Glomerular visceral epithelial cell (primary cell): ENCODE measurements at regions not wholly inside any gene's neighbourhood (a gene's known extent, or its start where the extent isn't known, plus 50 kb on each side); places are given as distances from the start of the nearest gene placed in this dataset.

Experiments used
- DNase-seq: peaks from one replicate; pipeline ENCODE4 v3.0.0-alpha.2; 2016; ENCODE audit errors: extremely low spot score

DNA sequence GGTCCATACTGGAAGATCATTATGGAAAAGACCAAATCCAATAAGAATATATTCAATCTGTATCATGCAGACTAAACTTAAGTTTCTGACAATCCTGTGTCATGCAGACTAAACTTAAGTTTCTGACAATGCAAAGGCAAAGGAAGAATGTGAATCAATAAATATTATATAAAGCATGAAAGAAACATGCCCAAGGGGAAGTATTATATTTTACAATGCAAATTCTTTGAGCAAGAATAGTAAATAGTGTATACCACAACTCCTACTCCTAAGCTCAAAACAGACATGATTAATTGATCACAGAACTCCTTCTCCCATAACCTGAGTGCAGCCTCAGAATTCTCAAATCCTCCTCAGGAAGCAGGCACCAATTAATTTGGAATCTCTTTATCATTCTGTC lies 71.3 kb upstream of the BDNF start:
- no peak for DNase-seq

DNA sequence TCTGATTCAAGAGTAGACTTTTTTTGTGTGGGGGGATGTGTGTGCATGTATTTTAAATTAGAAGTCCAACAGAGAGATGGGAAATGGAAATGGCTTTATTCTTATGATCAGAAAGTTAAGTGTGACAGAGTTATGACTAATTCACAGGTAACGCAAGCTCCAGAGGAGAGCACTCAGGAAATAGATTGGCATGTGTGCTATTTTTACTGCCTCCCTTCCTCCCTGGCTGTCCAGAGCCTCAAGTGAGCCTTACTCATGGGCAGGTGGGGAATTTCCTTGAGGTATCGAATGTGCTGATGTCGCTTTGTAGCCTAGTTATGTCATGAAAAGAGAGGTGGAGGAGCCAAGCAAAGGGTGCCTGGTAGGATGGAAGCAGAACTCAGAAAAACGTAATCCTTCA lies 70.3 kb upstream of the BDNF start:
- peak; percentile 63 for DNase-seq

DNA sequence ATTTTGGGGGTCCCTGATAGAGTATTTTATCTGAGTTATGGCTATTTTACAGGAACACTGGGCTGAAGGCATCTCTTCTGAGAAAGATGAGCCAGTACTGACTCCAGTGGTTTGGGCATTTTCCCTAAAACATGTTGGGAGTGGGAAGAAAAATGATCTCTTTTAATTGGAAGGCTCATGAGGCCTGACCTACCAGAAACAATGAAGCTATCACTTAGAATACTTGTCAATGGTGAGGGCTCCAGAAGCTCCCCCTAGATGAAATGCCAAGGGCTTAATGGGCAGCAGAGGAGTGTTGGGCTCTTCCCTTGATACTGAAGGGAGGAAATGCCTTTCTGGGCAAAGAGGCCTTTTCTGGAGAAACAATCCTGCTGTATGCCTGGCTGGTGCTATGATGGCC lies 63.5 kb upstream of the BDNF start:
- DNase-seq = no peak

DNA sequence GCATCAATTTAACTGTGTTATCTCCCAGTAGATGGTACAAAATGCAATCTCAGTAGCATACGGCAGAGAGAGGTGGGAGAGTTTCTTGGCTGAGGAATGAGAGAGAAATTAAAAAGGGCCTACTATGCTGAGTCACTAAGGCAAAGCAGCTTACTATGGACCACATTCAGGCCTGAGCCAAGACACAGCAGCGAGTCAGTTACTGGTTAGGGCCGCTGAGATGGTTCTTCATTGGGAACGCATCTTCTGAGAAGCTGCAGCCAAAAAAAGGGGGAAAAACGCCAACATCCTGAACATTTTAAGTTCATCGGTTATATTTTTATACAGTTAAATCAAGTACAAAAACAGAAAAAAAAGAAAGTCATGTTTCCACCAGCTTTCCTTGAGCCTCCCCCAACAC lies 61.1 kb upstream of the BDNF start:
- DNase-seq = no peak

DNA sequence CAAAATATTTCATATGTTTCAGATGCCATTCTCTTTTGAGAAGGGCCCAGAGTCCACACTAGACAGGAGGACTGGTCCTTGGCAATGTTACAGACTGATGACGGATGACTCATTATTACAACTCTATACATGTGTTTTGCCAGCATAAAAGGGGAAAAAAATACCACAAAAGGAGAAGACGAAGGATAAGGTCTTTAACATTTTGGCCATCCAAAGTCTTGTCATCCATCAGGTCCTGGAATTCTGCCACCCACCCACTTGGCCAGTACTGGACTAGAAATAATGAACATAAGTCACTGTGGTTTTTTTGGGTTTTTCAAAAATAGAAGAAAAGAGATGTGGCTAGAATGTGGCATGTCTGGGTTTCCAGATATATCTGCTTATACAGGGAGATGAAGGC lies 57.7 kb upstream of the BDNF start:
- peak; percentile 66 for DNase-seq

DNA sequence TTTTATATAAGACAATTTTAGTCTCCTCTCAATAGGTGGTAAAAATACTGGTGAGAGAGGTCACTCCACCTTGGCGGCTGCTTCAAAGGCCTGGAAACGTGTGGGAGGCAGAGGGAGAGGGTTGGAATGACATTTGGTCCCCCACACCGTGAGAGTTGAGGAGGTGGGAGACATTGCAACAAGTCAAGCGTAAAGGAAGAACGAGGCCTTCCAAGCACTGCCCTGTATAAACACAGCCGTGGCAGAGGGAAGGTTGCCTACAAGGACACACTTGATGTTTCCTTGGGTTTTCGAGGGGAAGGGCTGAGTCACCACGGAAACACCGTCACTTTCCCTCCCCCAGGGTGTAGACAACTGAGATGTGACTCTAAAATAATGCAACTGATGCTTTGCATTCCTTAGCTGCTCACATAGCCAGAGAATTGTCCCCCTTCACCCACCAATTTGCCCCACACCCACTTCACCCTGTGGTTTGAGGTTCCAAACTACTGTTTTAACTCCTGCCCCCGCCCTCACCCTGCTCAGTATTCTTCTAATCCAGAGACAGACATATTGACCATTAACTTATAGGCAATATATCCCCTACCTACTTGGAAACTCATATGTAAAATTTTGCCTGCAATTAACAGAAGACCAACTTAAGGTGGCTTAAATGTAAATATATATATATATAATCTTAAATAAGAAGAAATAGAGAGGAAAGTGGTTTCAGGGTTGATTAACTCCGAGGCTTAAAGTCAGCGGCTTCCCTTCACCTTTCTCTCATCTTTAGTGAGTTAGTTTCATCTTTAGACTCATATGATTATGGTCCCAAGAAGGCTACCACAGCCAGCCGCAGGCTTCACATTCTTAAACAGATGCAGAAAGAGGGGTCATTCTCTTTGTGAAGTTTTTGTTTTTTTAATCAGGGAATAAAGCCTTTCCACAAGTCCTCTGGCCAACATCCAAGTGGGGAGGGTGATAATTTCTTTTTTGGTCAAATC lies 54.1 kb upstream of the BDNF start:
- DNase-seq = peak; percentile 93
